Ovary (tissue), 3 donors: ENCODE measurements at regions not wholly inside any gene's neighbourhood (a gene's known extent, or its start where the extent isn't known, plus 50 kb on each side); places are given as distances from the start of the nearest gene placed in this dataset.

Source experiments
- POLR2A ChIP-seq: fragments of 450-650 bp; IDR thresholded peaks from one replicate; pipeline ENCODE4 v1.6.1; 2017; ENCODE audit warnings: antibody characterized with exemption, mild to moderate bottlenecking, moderate library complexity
- TF ChIP-seq, protein P1 (sequence below), 3 donors: fragments of 450-650 bp in 2 of 3; fragments of 200-600 bp in 1 of 3; IDR thresholded peaks; one replicate each; pipeline versions ENCODE4 v1.5.1 to v1.8.0; 2016 to 2022; ENCODE audit warnings: antibody characterized with exemption in 3 of 3, mild to moderate bottlenecking in 1 of 3
- donor health status: DM: no; HTN: no; CAD: no.

DNA sequence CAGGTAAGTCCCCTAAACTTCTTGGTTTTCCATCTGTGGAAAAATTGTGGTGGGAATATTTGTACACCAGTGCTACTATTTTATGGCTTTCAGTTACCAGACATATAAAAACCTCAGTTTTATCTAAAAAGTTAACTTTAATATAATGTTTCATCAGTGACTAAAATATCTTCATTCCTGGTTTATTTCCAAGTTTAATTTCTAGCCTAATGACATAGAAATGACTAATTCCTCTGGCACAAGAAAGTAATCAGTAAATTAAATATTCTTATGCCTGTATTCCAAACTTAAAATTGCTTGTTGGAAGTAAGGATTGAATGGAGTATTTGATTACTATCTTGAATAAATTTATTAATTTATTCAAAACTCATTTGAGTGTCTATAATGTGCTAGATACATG lies 757.0 kb downstream of the CDH11 start:
- TF ChIP-seq, protein P1, sequence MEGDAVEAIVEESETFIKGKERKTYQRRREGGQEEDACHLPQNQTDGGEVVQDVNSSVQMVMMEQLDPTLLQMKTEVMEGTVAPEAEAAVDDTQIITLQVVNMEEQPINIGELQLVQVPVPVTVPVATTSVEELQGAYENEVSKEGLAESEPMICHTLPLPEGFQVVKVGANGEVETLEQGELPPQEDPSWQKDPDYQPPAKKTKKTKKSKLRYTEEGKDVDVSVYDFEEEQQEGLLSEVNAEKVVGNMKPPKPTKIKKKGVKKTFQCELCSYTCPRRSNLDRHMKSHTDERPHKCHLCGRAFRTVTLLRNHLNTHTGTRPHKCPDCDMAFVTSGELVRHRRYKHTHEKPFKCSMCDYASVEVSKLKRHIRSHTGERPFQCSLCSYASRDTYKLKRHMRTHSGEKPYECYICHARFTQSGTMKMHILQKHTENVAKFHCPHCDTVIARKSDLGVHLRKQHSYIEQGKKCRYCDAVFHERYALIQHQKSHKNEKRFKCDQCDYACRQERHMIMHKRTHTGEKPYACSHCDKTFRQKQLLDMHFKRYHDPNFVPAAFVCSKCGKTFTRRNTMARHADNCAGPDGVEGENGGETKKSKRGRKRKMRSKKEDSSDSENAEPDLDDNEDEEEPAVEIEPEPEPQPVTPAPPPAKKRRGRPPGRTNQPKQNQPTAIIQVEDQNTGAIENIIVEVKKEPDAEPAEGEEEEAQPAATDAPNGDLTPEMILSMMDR (IDR thresholded peaks at IDR 0.05), result no peak
- no peak for TF ChIP-seq POLR2A
